Fibroblast of the conjunctiva (primary cell): ENCODE measurements at regions not wholly inside any gene's neighbourhood (a gene's known extent, or its start where the extent isn't known, plus 50 kb on each side); places are given as distances from the start of the nearest gene placed in this dataset.
"Not testable (repeated sequence)": the region's sequence is repeated elsewhere in the genome, so short reads cannot be mapped to it uniquely, and the experiment has no call there.

Source experiments
- DNase-seq: peaks from one replicate; pipeline ENCODE4 v3.0.0-alpha.2; 2010; ENCODE audit warnings: low read depth

- no peak for DNase-seq
Observed at GRCh38 chr10:131363416-131363815, 51.9 kb upstream of the TCERG1L start.

- DNase-seq: no peak
Observed at GRCh38 chr10:131371571-131371970, 60.0 kb upstream of the TCERG1L start.

DNA sequence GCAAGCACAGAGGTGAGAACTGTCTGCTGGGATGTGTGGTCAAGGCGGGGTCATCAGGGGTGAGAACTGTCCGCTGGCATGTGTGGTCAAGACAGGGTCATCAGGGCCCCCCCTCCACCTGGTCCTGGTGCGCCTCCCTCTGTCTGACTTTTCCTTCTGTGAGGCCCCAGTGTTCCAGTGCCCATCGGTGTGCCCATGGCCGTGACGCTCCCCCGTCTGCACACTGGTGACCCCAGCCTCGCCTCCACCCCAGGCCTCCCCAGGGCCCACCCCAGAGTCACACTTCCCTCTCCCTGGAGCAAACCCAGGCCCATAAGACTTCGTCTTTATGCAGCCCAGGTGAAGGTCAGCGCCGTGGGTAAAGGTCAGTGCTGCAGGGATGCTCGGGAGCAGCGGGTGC is 70.1 kb upstream of the TCERG1L start:
- no peak for DNase-seq

DNA sequence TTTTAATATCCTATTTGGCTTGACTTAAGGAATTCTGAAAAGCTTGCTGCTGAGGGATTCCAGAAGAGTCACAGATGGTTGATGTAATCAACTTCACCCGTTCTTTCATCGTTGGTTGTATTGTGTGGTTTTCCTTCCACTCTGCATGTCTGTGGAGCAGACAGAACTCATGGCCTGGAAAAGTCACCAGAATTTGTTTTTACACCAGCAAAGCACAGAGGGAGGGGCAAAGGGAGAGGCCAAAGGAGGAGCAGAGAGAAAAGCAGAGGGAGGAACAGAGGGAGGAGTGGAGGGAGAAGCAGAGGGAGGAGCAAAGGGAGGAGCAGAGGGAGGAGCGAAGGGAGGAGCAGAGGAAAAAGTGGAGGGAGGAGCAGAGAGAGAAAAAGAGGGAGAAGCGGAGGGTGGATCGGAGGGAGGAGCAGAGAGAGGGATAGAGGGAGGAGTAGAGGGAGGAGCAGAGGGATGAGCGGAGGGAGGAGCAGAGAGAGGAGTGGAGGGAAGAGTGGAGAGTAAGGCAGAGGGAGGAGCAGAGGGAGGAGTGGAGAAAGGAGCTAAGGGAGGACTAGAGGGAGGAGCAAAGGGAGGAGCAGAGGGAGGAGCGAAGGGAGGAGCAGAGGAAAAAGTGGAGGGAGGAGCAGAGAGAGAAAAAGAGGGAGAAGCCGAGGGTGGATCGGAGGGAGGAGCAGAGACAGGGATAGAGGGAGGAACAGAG is 73.8 kb upstream of the TCERG1L start:
- DNase-seq: not testable (repeated sequence)

DNA sequence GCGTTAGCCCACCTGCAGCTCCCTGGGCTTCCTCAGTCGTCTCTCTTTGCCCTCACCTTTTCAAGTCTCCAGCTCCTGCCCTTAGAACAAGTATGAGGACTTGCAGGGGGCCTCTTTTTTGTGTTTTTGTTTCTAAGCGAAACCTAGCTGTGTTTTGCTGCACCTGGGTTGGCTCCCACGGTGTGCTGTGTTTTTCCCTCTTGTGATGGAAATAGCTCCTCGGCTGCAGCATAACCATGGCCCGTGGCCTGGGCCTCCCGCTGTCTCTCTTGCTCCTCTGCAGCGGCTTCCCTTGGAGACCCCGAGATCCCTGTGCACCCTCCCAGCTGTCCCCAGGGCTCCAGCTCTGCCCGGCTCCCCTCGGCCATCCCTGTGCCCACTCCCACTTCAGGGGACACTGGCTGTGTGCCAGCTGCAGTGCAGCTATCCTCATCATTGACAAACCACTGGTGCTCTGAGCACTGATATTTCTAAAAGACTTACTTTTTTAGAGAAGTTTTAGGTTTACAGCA is 75.6 kb upstream of the TCERG1L start:
- DNase-seq: no peak

GRCh38 chr10:131391936-131392335 is 80.4 kb upstream of the TCERG1L start:
- no peak for DNase-seq

DNA sequence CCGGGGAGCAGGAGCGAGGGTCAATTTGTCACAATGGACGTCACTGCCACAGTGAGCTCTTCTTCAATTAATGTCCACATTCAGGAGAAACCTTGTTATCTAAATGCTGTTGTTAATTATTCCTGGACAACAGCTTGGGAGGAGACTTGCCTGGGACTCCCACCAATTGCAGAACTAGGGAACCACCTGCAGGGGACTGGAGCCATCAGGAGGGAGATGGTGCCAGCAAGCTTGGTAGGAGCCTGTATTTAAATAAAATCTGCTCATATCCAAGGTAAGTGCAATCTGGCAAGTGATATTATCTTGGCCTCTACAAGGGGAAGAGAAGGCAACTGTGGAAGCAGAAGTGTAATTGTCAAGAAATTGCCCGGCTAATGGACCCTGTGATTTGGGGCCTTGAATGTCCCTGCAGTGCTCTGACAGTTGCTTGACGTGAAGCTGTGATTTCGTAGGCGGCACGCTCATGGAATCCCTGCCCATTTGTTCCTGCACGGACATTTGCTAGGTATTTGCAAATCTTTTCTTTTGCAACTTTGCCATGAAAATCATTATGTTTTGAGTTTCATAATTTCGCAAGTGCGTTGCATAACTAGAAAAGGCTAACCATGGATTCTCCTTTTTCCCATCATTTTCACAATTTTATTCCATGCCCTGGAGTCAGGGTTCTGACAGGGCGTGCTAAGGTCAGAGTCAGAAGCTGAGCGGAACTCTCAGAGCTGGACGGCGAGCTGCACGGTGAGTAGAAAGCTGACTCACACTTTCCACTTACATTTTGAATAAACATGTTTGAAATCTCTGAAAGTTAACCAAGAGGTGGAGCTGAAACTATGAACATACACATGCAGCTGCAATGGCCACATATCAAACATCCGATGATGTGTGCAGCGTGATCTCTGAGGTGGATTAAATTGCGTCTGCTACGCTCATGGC is 84.9 kb upstream of the TCERG1L start:
- no peak for DNase-seq

DNA sequence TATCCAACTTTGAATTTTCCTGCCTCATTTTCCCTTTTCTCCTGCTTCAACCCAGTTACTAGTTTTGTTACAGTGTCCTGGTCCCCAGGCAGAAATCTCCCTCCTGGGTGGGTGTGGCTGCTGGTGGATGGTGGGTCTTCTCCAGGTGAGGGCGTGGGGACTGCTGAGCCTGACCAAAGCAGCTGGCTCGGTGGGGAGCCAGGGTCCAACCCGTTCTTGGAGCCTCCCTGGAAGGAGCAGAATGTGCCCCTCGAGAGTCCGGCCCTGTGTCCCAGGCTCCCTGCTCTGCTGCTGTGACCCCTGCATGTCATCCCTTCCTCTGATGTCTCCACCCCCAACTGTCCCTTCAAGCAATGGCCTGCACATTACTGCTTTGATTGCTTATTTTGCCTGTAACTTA is 86.6 kb upstream of the TCERG1L start:
- DNase-seq: no peak

GRCh38 chr10:131399981-131400380 is 88.5 kb upstream of the TCERG1L start:
- DNase-seq: no peak

- no peak for DNase-seq
Observed at GRCh38 chr10:131400513-131400912, 89.0 kb upstream of the TCERG1L start.

GRCh38 chr10:131402771-131403650 is 91.5 kb upstream of the TCERG1L start:
- no peak for DNase-seq

DNA sequence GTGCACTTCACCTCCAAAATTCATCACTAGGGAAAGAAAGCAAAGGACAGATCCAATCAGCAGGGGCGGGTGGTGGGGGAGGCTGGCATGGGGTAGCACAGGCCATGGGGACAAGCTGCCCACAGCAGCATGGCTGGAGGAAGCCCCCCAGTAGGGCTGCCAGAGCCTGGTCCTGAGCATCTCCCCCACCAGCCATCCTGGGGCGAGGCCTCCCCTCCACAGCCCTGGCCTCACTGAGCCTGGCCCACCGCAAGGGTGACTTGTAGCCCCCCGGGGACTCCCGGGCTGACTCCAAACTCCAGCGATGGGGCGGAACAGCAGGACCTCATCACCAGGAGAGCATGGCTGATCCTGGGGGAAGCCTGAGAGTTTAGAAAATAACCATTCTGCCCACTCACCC is 92.4 kb upstream of the TCERG1L start:
- DNase-seq: no peak

DNA sequence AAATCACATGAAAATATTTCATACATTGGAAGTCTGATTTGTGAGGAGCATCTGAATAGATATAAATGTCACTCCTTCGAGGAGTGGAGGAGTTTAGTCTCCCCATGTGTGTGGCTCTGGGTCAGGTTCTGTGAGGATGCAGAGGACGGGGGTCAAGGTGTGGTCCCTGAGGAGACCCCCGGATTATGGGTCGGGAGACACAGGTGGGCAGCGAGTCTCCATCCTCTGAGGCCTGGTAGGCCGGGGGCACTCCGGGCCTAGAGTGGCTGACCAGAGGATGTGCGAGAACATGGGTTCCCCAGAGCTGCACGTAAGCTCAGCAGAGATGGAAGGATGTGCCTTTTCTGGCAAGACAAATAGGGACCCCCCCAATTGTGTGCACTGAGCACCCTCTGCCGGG is 93.4 kb upstream of the TCERG1L start:
- DNase-seq: no peak

DNA sequence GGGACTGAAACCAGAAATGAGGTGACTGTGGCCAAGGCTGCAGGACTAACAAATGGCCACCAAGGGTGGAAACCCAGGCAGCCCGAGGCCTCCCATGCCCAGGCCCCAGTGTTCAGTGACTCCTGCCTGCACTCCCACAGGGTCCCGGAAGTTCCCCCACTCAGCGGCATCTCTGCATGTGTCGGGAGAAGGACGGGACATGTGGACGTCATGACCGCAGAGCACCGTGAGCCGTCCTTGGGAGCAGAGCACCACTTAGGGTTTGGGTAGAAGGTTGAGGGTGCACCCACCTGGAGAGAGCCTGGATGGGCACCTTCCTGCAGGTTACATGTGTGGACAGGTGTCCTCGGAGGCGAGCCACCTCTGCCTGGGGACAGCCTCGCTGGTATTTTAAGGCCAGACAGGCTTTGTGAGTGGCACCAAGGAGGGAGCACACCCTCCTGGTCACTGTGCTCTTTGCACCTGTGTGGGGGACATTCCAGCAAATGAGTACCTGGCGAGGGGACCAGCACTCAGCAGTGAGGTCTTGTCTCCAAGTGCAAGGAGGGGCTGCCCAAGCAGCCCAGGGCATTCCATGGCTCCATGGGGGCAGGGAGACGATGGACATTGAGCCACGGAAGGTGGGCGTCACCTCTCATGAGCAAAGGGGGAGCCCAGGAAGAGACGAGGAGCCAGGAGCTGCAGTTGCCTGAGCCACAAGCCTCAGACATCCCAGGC is 95.3 kb upstream of the TCERG1L start:
- no peak for DNase-seq

DNA sequence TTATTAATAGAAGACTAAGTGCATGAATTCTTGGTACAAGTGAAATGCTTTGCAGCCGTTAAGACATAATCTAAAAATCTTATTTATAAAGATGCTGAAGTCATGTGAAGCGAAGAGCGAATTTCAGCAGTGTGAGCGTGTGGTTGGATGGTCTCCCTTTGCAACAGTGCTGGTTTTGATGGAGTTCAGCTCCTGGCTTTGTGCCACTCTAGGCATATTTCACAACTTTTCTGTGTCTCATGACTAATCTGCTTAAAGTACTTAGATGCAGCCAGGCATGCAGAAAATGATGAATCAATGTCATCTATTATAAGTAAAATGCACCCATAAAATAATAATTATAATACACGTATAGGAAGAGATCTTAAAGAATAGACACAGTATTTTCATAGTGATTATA is 107.2 kb upstream of the TCERG1L start:
- no peak for DNase-seq

DNA sequence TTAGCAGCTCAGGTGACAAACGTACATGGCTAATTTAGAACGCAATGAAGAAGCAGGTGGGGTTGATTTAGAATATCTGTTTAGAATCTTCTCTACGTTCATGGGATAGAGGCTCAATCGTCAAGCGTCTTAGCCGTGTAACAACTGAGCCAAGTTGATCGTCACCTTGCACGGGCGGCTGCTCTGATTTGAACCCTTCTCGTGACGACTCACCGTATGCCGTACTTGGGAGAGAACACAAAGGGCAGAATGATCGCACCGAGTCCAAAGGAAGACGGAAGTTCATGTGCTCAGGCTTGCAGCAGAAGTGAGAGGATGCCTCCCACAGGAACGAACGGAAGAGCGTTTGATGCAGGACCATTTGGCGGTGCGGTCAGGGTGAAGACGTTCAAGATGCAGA is 108.3 kb upstream of the TCERG1L start:
- no peak for DNase-seq

GRCh38 chr10:131420867-131421266 is 109.3 kb upstream of the TCERG1L start:
- no peak for DNase-seq

DNA sequence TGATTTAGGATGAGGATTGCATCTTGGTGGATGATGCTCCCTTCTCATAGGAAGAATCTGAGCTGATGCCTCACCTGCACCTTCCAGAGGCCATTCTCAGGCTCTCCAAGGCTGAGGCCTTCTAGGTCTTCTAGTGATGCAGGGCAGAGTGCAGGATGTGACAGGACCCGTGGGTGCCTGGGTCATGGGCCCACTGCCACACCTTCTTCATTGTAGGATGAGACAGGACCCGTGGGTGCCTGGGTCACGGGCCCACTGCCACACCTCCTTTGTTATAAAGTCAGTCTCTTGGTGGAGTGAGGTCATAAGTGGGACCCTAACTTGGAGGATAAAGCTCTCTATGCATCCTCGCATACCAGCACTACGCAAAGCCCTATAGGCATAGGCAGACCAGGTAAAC is 109.9 kb upstream of the TCERG1L start:
- no peak for DNase-seq

GRCh38 chr10:131422731-131423130 is 111.2 kb upstream of the TCERG1L start:
- no peak for DNase-seq

DNA sequence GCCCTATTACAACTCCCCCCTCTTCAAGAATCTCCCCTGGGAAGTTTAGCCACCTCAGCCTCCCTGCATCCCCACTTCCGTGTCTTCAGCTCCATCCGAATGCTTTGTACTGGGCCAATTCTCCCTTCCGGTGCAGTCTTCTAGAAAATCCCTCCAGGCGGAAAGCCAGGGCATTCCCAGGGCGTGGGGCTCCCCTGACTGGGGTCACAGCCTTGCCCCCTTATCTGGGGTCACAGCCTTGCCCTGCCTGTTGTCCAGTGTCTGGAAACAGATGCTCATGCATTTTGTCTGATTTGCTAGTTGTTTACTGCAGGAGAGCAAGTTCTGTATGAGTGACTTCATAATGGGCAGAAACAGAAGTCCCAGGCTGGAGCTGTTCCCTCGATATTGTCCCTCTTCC is 112.5 kb upstream of the TCERG1L start:
- no peak for DNase-seq

GRCh38 chr10:131424836-131425491 is 113.4 kb upstream of the TCERG1L start:
- no peak for DNase-seq
